ENCODE measurements at regions not wholly inside any gene's neighbourhood (a gene's known extent, or its start where the extent isn't known, plus 50 kb on each side); places are given as distances from the start of the nearest gene placed in this dataset.

DNA sequence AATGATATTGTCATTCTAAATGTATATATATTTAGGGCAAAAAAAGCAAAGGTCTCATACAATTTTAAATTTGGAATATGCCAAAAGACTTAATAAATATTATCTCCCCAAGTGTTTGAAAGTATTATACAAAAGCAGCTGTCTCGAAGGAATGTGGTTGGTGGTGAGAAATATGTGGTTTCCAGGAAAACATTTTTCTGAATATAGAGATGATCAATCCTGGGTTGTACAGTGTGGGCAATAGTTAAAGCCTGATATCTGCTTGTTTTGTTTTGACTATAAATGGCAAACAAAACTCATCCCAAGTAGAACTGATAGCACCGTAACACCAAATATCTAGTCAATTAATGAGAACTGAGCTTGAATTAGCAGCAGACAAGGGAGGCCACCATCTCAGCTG lies 391.8 kb upstream of the CD180 start:
- Mint-ChIP-seq H3K4me1 (peaks cover 4% of the 10 kb centered on the region), H3K9me3 (peaks cover 9% of the 10 kb centered on the region), H3K36me3 (ENCODE audit: low read depth) (no peaks in the 10 kb centered on the region), H3K4me3 (no peak overlapping the region), H3K27me3 (ENCODE audit: low read depth) (no peaks in the 10 kb centered on the region), H3K27ac (no peak overlapping the region)
- no peak for TF ChIP-seq CTCF (IDR thresholded peaks at IDR 0.05; ENCODE audit: unreplicated experiment in 3 of 3)

GRCh38 chr5:67581203-67581602 lies 384.6 kb upstream of the CD180 start:
- Mint-ChIP-seq H3K4me1 (peaks cover 5% of the 10 kb centered on the region), H3K9me3 (peaks cover 4% of the 10 kb centered on the region), H3K4me3 (no peak overlapping the region), H3K36me3 (ENCODE audit: low read depth) (no peaks in the 10 kb centered on the region), H3K27ac (no peak overlapping the region), H3K27me3 (ENCODE audit: low read depth) (no peaks in the 10 kb centered on the region)
- TF ChIP-seq CTCF (IDR thresholded peaks at IDR 0.05; ENCODE audit: unreplicated experiment in 3 of 3), result no peak

GRCh38 chr5:67578011-67578410 lies 381.4 kb upstream of the CD180 start:
- no peaks in the 10 kb centered on the region for H3K36me3 Mint-ChIP-seq (ENCODE audit: low read depth)
- peaks cover 24% of the 10 kb centered on the region for H3K9me3 Mint-ChIP-seq
- no peak for TF ChIP-seq CTCF (IDR thresholded peaks at IDR 0.05; ENCODE audit: unreplicated experiment in 3 of 3)
- H3K4me3 Mint-ChIP-seq, result no peak overlapping the region
- peak overlapping the region in 1 of 3 experiments; percentile 46 for H3K27ac Mint-ChIP-seq
- H3K27me3 Mint-ChIP-seq (ENCODE audit: low read depth), result no peaks in the 10 kb centered on the region
- peaks cover 5% of the 10 kb centered on the region for H3K4me1 Mint-ChIP-seq

DNA sequence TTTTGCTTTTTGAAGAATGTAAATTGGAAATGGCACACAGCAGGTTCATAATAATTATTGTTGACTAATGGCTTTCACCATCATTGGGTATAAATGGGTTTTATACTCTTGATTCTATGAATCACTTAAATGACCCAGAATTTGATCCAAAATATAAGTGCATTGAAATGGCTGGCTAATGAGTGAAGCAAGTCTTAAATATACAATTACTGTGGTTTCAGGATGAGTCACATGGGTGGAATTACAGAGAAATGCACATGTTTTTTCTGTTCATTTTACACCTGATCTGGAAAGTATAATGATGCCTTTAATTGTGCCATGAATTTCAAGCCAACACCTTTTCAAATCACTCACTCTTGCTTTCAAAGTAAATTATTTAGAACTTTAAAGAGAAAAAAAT lies 380.8 kb upstream of the CD180 start:
- H3K9me3 Mint-ChIP-seq, result peaks cover 25% of the 10 kb centered on the region
- H3K27ac Mint-ChIP-seq, result no peak overlapping the region
- no peak for TF ChIP-seq CTCF (IDR thresholded peaks at IDR 0.05; ENCODE audit: unreplicated experiment in 3 of 3)
- no peak overlapping the region for H3K4me3 Mint-ChIP-seq
- H3K36me3 Mint-ChIP-seq (ENCODE audit: low read depth), result no peaks in the 10 kb centered on the region
- H3K27me3 Mint-ChIP-seq (ENCODE audit: low read depth), result no peaks in the 10 kb centered on the region
- peaks cover 5% of the 10 kb centered on the region for H3K4me1 Mint-ChIP-seq

- peaks cover 5% of the 10 kb centered on the region for H3K4me1 Mint-ChIP-seq
- H3K36me3 Mint-ChIP-seq (ENCODE audit: low read depth), result no peaks in the 10 kb centered on the region
- H3K27me3 Mint-ChIP-seq (ENCODE audit: low read depth), result no peaks in the 10 kb centered on the region
- H3K9me3 Mint-ChIP-seq, result peaks cover 31% of the 10 kb centered on the region
- no peak overlapping the region for H3K27ac Mint-ChIP-seq
- H3K4me3 Mint-ChIP-seq, result no peak overlapping the region
- no peak for TF ChIP-seq CTCF (IDR thresholded peaks at IDR 0.05; ENCODE audit: unreplicated experiment in 3 of 3)
Measured at GRCh38 chr5:67576112-67576511, 379.5 kb upstream of the CD180 start.

GRCh38 chr5:67575087-67575486 lies 378.5 kb upstream of the CD180 start:
- Mint-ChIP-seq H3K4me3 (no peak overlapping the region), H3K27ac (no peak overlapping the region), H3K9me3 (peaks cover 35% of the 10 kb centered on the region), H3K27me3 (ENCODE audit: low read depth) (no peaks in the 10 kb centered on the region), H3K4me1 (peaks cover 5% of the 10 kb centered on the region), H3K36me3 (ENCODE audit: low read depth) (no peaks in the 10 kb centered on the region)
- TF ChIP-seq CTCF (IDR thresholded peaks at IDR 0.05; ENCODE audit: unreplicated experiment in 3 of 3), result no peak

Measured in nephron (organoid).